ENCODE measurements at regions not wholly inside any gene's neighbourhood (a gene's known extent, or its start where the extent isn't known, plus 50 kb on each side); places are given as distances from the start of the nearest gene placed in this dataset.

GRCh38 chr2:106020821-106021661 lies 173.1 kb downstream of the UXS1 start:
- Histone ChIP-seq H3K9me3 (ENCODE audit: control insufficient read depth in 1 of 2, insufficient read depth in 1 of 2, low read length in 2 of 2) (no peaks in the 10 kb centered on the region), H3K27me3 (ENCODE audit: control insufficient read depth in 1 of 2, insufficient read depth in 2 of 2, low read length in 2 of 2) (no peaks in the 10 kb centered on the region), H3K4me3 (ENCODE audit: low read length) (no peak overlapping the region), H3K36me3 (ENCODE audit: insufficient read depth, low read length) (no peaks in the 10 kb centered on the region), H3K4me1 (ENCODE audit: insufficient read depth, low read length) (peaks cover 8% of the 10 kb centered on the region), H3K27ac (ENCODE audit: low read depth in 1 of 2, low read length in 2 of 2) (no peak overlapping the region)
- H3K27ac Mint-ChIP-seq, result no peak overlapping the region
- ChIA-PET POLR2A (interaction anchor here (0.8 kb wide), 1 partner anchor 64 kb away, joined by 3 read pairs; no protein-coding TSS in a partner anchor), CTCF (no interaction called here)
- no peak for DNase-seq
- H3K4me3 Mint-ChIP-seq, result no peak overlapping the region
- TF ChIP-seq CTCF (IDR thresholded peaks at IDR 0.05), result no peak
- H3K36me3 Mint-ChIP-seq (ENCODE audit: low read depth), result no peaks in the 10 kb centered on the region
- no peaks in the 10 kb centered on the region for H3K9me3 Mint-ChIP-seq
- ATAC-seq (ENCODE audit: poor library complexity), result no peak
- H3K27me3 Mint-ChIP-seq, result no peaks in the 10 kb centered on the region
- intact Hi-C loops (cut with DNase I, micrococcal nuclease), result no loop called here
- peaks cover 22% of the 10 kb centered on the region for H3K4me1 Mint-ChIP-seq (ENCODE audit: low read depth)

GRCh38 chr2:106020032-106020431 lies 174.1 kb downstream of the UXS1 start:
- no peaks in the 10 kb centered on the region for H3K9me3 Mint-ChIP-seq
- ATAC-seq (ENCODE audit: poor library complexity), result no peak
- no peaks in the 10 kb centered on the region for H3K27me3 Mint-ChIP-seq
- intact Hi-C loops (cut with DNase I, micrococcal nuclease), result no loop called here
- Histone ChIP-seq H3K4me1 (ENCODE audit: insufficient read depth, low read length) (peaks cover 4% of the 10 kb centered on the region), H3K36me3 (ENCODE audit: insufficient read depth, low read length) (no peaks in the 10 kb centered on the region), H3K27me3 (ENCODE audit: control insufficient read depth in 1 of 2, insufficient read depth in 2 of 2, low read length in 2 of 2) (no peaks in the 10 kb centered on the region), H3K4me3 (ENCODE audit: low read length) (no peak overlapping the region), H3K27ac (ENCODE audit: low read depth in 1 of 2, low read length in 2 of 2) (no peak overlapping the region), H3K9me3 (ENCODE audit: control insufficient read depth in 1 of 2, insufficient read depth in 1 of 2, low read length in 2 of 2) (no peaks in the 10 kb centered on the region)
- H3K4me3 Mint-ChIP-seq, result no peak overlapping the region
- TF ChIP-seq CTCF (IDR thresholded peaks at IDR 0.05), result no peak
- H3K27ac Mint-ChIP-seq, result no peak overlapping the region
- no peak for DNase-seq
- H3K36me3 Mint-ChIP-seq (ENCODE audit: low read depth), result no peaks in the 10 kb centered on the region
- ChIA-PET POLR2A (no interaction called here), CTCF (no interaction called here)
- peaks cover 13% of the 10 kb centered on the region for H3K4me1 Mint-ChIP-seq (ENCODE audit: low read depth)

GRCh38 chr2:106018141-106018540 lies 176.0 kb downstream of the UXS1 start:
- Histone ChIP-seq H3K27ac (ENCODE audit: low read depth in 1 of 2, low read length in 2 of 2) (no peak overlapping the region), H3K4me3 (ENCODE audit: low read length) (no peak overlapping the region), H3K36me3 (ENCODE audit: insufficient read depth, low read length) (no peaks in the 10 kb centered on the region), H3K4me1 (ENCODE audit: insufficient read depth, low read length) (peaks cover 4% of the 10 kb centered on the region), H3K27me3 (ENCODE audit: control insufficient read depth in 1 of 2, insufficient read depth in 2 of 2, low read length in 2 of 2) (no peaks in the 10 kb centered on the region), H3K9me3 (ENCODE audit: control insufficient read depth in 1 of 2, insufficient read depth in 1 of 2, low read length in 2 of 2) (no peaks in the 10 kb centered on the region)
- no peaks in the 10 kb centered on the region for H3K27me3 Mint-ChIP-seq
- no peaks in the 10 kb centered on the region for H3K9me3 Mint-ChIP-seq
- H3K36me3 Mint-ChIP-seq (ENCODE audit: low read depth), result no peaks in the 10 kb centered on the region
- no peak overlapping the region for H3K4me3 Mint-ChIP-seq
- DNase-seq (no peak), ATAC-seq (ENCODE audit: poor library complexity) (no peak)
- intact Hi-C loops (cut with DNase I, micrococcal nuclease), result no loop called here
- H3K27ac Mint-ChIP-seq, result no peak overlapping the region
- peaks cover 9% of the 10 kb centered on the region for H3K4me1 Mint-ChIP-seq (ENCODE audit: low read depth)
- no peak for TF ChIP-seq CTCF (IDR thresholded peaks at IDR 0.05)
- POLR2A ChIA-PET, result no interaction called here
- CTCF ChIA-PET, result no interaction called here

All from CD4-positive, alpha-beta T cell (primary cell).